GM21515 (cell line): ENCODE measurements at regions not wholly inside any gene's neighbourhood (a gene's known extent, or its start where the extent isn't known, plus 50 kb on each side); places are given as distances from the start of the nearest gene placed in this dataset.
A peak's percentile ranks its signal among the peaks of the same experiment; 100 is the strongest.

Experiments used
- ATAC-seq: cut with Tn5 transposase; IDR thresholded peaks from one replicate; pipeline ENCODE4 v1.9.1; 2021; ENCODE audit not compliant: unreplicated experiment

DNA sequence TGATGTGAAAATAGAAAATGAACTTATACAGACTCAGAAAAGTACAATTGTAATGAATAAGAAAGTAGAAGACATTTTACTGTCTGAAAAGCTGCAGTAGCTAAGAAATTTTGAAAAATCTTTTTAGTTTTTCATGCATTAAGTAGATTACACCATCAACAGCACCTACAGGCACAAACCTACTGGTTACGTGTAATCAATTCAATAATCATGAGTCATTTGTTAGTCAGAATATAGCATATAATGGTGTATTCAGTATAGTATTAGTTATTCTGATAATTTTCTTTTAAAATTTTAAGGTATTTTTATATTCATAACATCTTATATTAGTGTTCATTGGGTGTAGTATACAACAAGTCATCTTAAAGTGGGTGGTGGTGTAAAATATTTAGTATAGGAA is 550.5 kb upstream of the GBE1 start:
- ATAC-seq, result no peak

DNA sequence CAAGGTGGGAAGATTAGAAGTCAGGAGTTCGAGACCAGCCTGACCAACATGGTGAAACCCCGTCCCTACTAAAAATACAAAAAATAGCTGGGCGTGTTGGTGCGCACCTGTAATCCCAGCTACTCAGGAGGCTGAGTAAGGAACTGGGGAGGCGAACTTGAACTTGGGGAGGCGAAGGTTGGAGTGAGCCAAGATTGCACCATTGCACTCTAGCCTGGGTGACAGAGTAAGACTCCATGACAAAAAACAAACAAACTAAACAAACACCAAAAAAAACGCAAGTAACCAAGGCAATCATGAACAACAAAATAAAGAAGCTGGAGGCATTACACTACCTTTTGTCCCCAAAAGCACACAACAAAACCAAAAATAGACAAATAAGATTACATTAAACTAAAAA is 547.3 kb upstream of the GBE1 start:
- no peak for ATAC-seq

DNA sequence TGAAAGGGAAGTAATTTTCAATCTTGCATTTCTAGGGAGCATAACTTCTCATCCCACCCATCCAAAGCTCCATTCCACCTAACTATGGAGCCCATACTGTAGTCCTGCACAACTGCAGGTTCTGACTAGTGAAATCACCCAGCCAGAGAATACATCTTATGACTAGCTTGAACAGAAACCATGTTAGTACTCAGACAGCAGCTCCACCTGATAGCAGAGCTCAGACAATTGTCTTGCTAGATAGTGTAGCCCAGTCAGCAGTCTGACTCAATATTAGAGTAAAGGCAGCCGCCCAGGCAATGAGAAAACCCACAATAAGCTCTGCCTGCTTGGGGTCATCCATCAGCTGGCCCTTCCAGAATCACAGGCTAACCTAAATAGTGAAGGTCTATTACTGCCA is 544.7 kb upstream of the GBE1 start:
- ATAC-seq, result no peak

DNA sequence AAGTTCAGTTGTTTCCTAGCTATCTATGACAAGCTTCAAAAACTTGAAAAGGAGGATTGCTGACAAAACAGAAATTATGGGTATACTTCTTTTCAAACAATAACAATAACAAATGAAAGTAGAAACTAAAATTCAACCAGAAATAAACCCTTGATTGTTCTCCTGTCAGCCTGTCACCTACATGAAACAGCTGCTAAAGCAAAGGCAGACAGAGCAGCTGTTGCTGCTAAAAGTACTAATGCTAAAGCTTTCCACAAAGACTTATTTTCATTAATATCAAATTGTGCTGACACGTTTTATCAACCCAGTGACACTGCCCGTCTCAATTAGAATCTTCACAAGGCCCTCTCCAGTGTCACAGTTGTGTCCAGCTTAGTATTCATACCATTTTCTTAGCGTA is 533.2 kb upstream of the GBE1 start:
- no peak for ATAC-seq

DNA sequence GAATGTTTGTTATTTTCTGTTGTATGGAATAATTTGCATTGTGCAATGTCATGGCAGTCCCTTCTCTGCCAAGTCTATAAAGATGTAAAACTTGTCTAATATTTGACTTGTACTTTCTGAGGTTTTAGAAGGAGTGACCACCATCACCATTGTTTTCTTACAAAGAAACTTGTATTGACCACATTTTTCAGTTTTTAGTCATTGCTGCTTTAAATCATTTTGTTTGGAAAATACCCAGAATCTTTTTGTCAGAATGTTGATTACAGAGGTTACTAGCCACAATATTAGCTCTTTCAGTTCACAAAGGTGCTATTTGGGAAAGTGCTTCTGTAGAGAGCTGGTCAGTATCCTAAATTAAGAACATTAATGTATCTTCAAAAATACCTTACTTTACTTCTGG is 532.4 kb upstream of the GBE1 start:
- peak; percentile 69 for ATAC-seq

DNA sequence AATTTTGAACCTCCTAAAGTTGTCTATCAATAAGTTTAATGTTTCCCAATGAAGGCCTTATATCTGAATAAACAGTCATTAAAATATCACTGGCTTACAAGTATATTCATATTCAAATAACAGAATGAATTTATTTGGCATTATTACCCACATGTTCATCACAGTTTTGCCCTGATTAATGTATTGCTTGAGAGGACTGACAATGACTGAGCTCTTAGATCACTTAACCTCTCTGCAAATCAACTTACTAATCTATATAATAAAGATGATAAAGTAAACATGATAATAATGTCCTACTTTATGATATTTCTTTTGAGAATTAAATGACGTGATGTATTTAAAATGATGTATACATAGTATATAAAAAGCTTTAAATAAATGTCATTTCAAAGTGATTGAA is 532.0 kb upstream of the GBE1 start:
- ATAC-seq, result no peak

DNA sequence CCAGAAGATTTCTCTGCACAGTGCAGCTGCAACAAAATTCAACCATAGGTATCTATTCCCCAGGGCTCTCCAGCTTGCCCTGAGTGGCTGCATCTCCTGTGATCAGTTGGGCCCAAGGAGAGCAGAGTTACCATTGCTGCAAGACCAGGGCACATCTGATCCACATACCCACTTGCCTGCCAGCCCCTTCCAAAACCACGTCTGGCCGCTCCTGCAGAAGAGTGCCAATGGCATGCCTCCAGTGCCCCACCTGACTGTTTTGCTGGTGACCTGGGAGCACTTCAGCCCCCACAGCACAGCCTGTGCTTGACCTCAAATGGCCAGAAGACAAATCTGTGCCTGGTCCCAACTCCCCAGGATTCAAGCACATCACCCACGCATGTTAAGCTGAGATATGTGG is 526.1 kb upstream of the GBE1 start:
- no peak for ATAC-seq

DNA sequence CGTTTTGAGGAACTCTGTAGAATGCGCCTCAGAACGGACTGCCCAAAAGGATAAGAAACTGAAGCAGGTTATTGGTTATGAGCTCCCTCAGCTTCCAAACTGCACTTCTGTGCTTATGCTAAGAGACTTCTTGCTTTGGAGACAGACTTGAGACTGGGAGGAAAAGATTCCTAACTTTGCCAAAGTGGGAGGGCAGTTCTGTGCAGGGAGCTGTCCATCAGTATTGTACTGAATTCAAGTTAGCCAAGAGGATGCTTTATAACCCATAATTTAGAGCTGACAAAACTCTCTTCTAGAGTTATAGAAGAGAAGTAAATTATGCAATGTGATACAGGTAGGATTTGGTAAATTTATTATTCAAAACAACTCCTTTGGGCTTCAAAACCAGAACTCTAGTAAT is 519.8 kb upstream of the GBE1 start:
- no peak for ATAC-seq

DNA sequence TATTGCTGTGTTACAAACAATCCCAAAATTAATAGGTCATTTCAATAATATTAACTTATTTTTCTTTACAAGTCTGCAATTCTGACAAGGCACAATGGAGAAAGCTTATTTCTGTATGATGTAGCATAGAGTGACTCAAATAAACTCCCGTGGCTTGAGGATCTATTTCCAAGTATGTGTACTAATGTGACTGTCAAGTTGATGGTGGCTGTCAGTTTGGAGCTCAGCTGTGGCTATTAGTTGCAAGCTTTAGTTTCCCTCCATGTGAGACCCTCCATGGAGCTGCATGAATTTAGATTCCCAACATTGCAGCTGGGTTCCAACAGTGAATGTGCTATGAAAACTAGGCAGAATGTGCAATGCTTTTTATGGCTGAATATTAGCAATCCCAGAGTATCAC is 515.5 kb upstream of the GBE1 start:
- ATAC-seq, result no peak

DNA sequence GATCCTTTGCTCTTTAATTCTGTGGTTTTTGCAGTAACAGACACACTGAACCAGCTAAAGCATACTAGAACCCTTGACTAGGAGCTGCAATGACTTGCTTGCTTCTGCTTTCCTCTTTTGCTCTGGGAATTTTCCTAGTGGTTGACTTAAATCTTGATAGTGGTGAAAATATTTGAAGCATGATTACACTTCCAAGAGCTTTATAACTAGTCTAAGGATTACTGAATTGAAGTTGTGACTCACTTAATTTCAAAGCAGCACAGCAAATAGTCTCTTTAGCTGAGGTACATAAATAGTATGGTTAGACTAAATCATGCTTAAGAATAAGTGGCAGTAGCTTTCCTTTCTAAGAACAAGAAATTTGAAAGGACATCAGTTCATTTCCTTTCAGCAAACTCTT is 513.5 kb upstream of the GBE1 start:
- no peak for ATAC-seq

DNA sequence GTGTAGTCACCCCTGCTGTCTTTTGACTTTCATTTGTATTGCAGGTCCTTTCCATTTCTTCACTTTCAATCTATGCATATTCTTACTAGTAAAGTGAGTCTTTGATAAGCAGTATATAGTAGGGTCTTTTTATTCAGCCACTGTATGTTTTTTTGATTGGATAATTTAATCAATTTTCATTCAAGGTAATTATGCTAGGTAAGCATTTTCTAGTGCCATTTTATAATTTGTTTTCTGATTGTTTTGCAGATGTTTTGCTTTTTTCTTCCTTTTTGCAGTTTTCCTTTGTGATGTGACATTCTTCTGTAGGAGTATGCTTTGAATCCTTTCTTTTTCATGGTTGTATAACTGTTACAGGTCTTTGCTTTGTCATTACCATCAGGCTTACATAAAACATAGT is 504.3 kb upstream of the GBE1 start:
- no peak for ATAC-seq

DNA sequence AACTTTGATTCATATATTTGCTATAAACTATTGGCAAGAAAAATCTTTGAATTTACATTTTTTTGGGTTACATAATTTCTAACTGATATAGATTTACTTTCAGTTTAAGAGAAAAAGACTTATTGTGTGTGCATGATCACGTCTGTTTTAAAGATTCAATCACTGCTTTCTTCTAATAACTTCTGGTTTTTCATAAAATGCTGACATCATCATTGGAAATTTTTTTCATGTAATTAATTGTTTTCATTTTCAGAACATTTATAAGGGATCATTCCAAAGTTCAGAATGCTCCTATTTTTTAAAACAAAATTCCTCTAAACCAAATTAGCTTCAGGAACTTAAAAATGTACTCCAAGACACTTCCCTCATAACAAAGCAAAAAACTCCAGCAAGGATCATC is 500.7 kb upstream of the GBE1 start:
- no peak for ATAC-seq

DNA sequence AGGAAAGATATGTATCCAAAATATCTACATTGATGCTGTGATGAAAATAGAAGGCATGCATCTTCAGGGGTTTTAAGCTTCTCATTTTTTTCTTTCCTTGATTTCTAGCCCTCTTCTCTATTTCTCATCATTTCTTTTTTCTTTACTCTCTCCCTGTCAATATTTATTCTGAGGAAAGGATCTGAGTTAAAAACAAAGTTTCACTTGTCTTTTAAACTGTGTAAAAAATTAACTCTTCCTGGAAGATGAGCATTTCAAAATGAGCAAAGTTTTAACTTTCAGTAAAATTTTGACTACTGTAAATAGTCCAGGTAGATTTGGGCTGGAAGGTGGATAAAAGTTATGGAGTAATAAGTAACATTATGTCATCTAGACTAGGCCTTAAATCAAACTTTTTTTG is 500.2 kb upstream of the GBE1 start:
- ATAC-seq, result no peak

DNA sequence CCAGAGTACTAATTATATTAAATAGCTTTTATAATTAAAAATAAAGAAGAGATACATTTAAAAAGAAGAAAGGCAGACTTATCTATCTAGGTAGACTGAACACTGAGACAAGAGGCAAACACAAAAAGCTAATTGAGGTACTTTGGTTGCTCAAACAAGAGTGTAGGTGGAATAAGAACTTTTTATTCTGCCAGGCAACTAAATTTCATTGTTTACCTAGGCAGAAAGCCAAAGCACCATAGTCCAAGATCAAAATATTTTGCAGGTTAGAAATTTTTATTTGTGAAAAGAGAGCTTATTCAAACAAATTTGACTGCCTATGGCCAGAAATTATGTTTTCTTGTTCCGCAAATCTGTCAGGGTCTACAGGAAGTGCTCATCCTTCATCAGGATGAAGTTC is 499.6 kb upstream of the GBE1 start:
- no peak for ATAC-seq

DNA sequence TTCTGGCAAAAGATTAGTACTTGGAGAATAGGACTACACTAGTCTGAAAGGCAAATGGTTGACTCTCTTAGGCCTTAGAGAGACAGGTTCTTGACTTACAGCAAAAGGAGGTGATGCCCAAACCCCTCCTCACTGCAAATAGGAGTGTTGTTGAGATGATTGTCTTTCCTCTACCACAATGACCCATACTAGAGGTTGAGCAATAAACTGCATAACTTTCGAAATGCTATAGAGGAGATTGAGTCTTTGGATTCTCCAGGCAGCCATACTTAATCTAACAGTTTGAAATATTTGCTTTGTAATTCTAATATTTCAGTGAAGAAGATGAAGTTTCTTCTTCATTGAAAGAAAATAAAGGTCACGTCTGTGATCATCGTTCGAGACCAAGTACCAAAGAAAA is 498.5 kb upstream of the GBE1 start:
- no peak for ATAC-seq

DNA sequence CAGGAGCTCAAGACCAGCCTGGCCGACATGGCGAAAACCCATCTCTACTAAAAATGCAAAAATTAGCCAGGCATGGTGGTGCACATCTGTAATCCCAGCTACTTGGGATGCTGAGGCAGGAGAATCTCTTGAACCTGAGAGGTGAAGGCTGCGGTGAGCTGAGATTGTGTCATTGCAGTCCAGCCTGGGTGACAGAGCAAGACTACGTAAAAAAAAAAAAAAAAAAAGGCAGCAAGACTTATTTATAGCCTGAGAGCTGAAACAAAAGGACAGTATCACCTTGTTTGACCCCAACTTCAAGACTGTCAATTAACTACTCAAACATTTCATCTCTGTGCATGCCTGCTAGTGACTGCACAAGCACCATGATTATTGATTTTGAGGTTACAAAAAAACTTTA is 478.9 kb upstream of the GBE1 start:
- no peak for ATAC-seq

DNA sequence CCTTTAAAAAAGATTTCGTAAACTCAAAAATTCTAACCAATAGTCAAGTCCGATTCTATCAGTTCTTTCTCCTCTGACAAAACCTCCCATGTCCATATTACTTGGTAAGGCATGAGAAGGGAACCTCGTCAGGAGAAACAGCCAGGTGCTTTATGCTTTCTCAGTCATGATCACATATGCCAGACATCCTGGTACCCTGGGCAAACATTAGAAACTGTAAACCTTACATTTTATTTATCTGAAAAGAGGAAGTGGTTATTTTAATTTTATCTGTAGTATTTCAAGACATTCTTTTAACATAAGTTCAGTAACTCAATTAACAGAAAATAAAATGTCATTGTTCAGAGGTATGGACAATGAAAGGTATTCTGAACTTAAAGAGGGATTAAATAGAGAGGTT is 474.8 kb upstream of the GBE1 start:
- no peak for ATAC-seq

DNA sequence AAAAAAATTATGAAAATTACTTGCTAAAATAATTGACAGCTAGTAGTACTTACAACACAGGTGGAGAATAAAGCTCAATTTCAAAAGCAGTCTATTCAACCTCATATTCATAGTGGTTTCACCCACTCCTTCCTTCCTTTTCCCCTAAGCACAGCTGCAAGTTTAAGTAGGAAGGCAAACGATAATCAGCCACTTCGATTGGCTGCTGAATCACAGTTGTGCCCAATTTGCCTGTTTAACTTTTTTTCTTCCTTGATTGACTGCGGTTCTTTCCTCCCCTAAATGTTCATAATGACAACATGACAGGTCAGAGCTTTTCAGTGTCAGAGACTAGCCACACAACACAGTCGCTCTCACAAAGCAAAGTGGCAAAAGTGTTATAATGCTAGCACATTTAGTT is 468.0 kb upstream of the GBE1 start:
- ATAC-seq, result peak; percentile 61

DNA sequence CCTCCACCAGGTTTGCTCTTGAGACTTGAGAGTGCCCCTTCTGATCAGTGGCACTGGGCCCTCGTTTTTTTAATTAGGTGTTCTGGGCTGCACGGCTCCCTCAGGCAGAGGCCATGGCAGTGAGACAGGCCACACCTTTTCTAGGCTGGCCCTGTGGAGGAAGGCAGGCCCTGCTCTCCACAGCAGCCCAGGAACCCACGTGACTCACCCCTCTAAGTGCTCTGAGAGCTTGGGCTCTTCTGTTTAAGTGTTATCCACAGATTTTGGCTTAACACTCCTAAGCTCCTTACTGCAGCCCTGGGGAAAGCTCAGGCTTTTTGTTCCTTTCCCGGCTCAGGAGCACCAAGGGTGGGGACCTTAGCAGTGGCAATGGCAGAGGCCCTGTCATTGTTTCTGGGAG is 463.2 kb upstream of the GBE1 start:
- no peak for ATAC-seq

DNA sequence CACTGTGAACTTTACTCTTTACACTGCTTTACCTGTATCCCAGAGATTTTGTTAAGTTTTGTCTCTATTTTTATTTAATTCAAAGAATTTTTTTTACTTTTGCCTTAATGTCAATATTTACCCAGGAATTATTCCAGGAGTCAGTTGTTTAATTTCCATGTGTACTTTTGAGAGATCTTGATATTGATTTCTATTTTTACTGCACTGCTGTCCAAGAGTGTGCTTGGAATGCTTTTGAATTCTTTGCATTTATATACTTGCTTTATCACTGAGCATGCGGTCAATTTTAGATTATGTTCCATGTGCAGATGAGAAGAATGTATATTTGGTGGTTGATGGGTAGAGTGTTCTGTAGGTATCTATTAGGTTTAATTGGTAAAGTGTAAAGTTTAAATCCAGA is 461.0 kb upstream of the GBE1 start:
- ATAC-seq, result no peak

DNA sequence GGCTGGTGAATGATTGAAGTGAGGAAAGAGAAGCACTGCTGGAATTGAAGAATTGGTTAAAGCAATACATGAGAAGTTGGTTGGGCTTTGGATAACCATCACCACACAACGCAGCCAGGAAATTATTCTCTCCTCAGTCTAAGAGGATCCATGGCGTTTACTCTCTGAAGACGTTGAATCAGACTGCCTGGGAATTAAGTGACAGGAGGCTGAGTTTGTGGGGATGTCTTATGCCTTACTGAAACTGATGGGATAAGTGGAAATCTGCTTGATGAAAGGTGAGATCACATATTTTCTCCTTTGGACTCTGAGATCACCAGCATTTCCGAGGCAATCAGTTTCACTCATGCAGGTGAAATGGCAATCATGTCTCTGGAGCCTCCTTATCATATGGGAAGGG is 456.1 kb upstream of the GBE1 start:
- ATAC-seq, result no peak

DNA sequence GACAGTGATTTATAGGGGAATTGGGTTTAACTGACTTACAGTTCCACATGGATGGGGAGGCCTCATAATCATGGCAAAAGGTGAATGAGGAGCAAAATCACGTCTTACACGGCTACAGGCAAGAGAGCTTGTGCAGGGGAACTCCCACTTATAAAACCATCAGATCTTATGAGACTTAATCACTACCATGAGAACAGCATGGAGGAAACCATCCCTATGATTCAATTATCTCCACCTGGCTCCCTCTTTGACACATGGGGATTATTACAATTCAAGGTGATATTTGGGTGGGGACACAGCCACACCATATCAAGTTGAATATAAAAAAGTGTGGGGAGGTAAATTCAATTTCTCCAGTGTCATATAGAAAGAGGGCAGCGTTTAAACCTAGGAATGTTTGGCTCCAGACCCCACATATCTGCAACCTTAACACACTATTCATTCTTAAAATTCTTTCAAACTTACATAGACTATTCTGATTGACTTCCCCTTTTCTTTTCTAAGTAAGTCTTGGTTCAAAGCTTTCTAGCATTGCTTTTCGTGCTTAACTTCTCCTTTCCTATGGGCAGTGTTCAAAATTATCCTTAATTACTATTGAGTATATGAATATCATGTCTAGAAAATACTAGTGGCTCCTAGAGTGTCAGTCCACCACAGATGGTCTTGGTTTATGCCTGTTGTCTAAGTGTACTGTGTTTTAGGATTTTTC is 446.7 kb upstream of the GBE1 start:
- no peak for ATAC-seq

DNA sequence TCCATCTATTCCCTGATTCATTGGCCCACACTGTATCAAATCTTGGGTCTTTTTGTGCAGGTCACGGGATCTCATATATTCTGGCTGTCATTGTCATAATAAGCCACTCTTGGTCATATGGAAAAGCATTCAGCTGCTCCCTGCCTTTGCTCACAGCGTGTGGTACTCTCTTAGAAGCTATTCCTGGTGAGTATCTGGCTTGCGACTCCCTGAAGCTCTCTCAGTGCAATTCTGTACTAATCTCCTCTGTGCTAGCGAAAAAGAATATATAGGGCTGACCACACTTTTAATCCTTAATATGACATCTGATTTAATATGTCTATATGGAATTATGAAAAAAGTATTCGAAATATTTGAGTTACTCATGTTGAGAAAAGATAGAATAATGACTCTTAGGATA is 440.8 kb upstream of the GBE1 start:
- ATAC-seq, result no peak

DNA sequence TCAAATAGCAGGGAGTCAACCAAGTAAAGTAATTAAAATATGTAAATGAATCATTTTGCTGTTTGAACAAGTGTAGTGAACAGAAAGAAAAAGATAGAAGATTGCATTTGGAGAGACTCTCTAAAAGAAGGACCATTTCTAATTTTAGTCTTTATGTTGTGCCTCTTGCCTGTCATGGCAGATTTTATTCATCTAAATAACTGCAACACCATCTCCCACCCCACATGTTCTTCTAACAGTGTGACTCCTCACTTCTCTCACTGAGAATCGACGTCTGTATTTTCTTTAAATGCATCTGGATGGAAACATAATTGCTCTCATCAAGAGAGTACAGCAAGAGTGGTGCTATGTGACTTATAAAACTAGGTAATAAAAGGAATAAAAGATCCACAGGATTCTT is 439.9 kb upstream of the GBE1 start:
- no peak for ATAC-seq
